ENCODE measurements at regions not wholly inside any gene's neighbourhood (a gene's known extent, or its start where the extent isn't known, plus 50 kb on each side); places are given as distances from the start of the nearest gene placed in this dataset.

DNA sequence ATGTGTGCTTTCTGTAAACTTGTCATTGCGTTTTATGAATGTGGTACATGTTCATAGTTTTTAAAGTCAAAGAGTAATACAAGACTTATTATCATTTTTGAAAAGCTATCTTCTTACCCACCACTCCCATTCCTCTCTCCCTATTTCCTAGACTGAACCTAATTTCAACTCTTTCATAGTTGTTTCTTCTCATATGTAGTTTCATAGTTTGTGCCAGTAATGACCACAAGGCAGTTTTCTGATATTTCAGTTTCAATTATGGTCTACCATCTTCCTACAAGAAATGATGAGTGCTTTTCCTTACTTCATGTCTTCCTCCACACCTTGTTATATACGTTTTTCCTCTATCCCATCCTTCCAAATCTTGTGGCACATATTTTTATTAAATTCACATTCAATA lies 445.0 kb upstream of the GOLIM4 start:
- no peak for TF ChIP-seq CTCF (IDR thresholded peaks at IDR 0.05)
- Histone ChIP-seq H3K9me3 (no peaks in the 10 kb centered on the region), H3K36me3 (no peaks in the 10 kb centered on the region), H3K4me3 (no peak overlapping the region), H3K27me3 (no peaks in the 10 kb centered on the region), H3K27ac (no peak overlapping the region), H3K4me1 (no peaks in the 10 kb centered on the region)
- ATAC-seq (no peak), DNase-seq (no peak)
- intact Hi-C loops (cut with DNase I) = no loop called here

DNA sequence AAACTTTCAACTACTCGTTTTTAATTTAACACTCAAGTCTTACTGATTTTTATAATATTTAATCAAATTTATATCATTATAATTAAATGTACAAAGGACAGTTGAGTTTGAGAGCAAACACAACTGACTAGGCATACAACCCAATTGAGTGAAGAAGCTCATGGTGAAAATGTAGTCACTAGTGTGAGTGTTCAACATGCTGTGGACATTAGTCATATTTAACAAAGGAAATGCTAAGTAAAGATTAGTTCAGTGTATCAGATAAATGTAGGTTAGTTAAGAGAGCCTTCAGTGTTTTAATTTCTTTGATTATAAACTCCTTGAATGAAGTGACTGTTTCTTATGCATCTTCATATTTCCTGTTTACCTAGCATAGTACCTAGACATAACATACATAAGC lies 444.2 kb upstream of the GOLIM4 start:
- Histone ChIP-seq H3K27ac (no peak overlapping the region), H3K9me3 (no peaks in the 10 kb centered on the region), H3K36me3 (no peaks in the 10 kb centered on the region), H3K4me3 (no peak overlapping the region), H3K4me1 (no peaks in the 10 kb centered on the region), H3K27me3 (no peaks in the 10 kb centered on the region)
- TF ChIP-seq CTCF (IDR thresholded peaks at IDR 0.05) = no peak
- intact Hi-C loops (cut with DNase I) = no loop called here
- no peak for ATAC-seq
- no peak for DNase-seq

DNA sequence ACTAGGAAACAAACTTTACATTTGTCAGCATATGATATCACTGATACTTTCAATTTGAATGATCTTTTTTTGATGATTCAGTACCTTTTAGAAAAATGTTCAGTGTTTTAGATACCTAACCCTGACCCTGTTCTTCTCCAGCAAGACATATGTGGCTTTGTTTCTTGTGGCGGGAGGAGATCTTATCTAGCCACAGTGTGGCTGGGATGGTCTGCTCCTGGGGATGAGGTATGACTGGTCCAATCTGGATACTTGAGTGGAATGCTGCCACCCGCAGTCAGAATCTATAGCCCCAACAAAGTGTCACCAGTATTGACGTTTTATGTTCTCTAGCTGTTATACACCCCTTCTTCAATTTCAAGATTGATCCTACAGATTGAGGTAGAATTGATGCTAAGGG lies 439.0 kb upstream of the GOLIM4 start:
- no peak for ATAC-seq
- Histone ChIP-seq H3K36me3 (no peaks in the 10 kb centered on the region), H3K9me3 (no peaks in the 10 kb centered on the region), H3K4me3 (no peak overlapping the region), H3K27ac (no peak overlapping the region), H3K4me1 (no peaks in the 10 kb centered on the region), H3K27me3 (no peaks in the 10 kb centered on the region)
- TF ChIP-seq CTCF (IDR thresholded peaks at IDR 0.05) = no peak
- intact Hi-C loops (cut with DNase I) = no loop called here
- no peak for DNase-seq

- DNase-seq (no peak), ATAC-seq (no peak)
- no peaks in the 10 kb centered on the region for H3K4me1 ChIP-seq
- no peaks in the 10 kb centered on the region for H3K27me3 ChIP-seq
- no peaks in the 10 kb centered on the region for H3K36me3 ChIP-seq
- H3K9me3 ChIP-seq = no peaks in the 10 kb centered on the region
- intact Hi-C loops (cut with DNase I) = no loop called here
- no peak for TF ChIP-seq CTCF (IDR thresholded peaks at IDR 0.05)
- H3K4me3 ChIP-seq = no peak overlapping the region
- no peak overlapping the region for H3K27ac ChIP-seq
Measured at GRCh38 chr3:168533600-168533999, 437.9 kb upstream of the GOLIM4 start.

GRCh38 chr3:168532135-168532534 lies 436.4 kb upstream of the GOLIM4 start:
- no peaks in the 10 kb centered on the region for H3K4me1 ChIP-seq
- DNase-seq (no peak), ATAC-seq (no peak)
- H3K27me3 ChIP-seq = no peaks in the 10 kb centered on the region
- no peak for TF ChIP-seq CTCF (IDR thresholded peaks at IDR 0.05)
- no peak overlapping the region for H3K27ac ChIP-seq
- H3K9me3 ChIP-seq = no peaks in the 10 kb centered on the region
- intact Hi-C loops (cut with DNase I) = no loop called here
- no peaks in the 10 kb centered on the region for H3K36me3 ChIP-seq
- no peak overlapping the region for H3K4me3 ChIP-seq

DNA sequence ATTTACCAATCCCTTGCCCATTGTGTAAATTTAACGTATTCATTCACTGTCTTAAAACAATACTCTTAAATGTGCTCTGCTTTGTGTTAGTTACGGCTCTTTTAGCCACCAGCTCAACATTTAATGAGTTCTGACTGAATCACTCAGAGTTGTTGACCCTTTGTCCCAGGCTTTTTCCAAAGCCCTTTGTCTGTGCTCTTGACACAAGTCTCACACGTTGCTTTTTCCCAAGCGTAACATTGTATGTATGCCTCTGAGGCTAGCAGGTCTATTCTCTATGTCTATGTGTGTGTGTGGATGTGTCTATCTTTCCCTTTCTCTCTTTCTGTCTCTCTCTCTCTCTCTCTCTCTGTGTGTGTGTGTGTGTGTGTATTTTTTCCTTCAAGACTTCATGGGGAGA lies 435.4 kb upstream of the GOLIM4 start:
- TF ChIP-seq CTCF (IDR thresholded peaks at IDR 0.05) = no peak
- H3K4me1 ChIP-seq = no peaks in the 10 kb centered on the region
- H3K9me3 ChIP-seq = no peaks in the 10 kb centered on the region
- no peak for ATAC-seq
- no peak for DNase-seq
- H3K27me3 ChIP-seq = no peaks in the 10 kb centered on the region
- H3K4me3 ChIP-seq = no peak overlapping the region
- no peaks in the 10 kb centered on the region for H3K36me3 ChIP-seq
- H3K27ac ChIP-seq = no peak overlapping the region
- intact Hi-C loops (cut with DNase I) = no loop called here
